GM12891 (cell line): ENCODE measurements at regions not wholly inside any gene's neighbourhood (a gene's known extent, or its start where the extent isn't known, plus 50 kb on each side); places are given as distances from the start of the nearest gene placed in this dataset.

Experiments used
- POLR2A ChIP-seq: IDR thresholded peaks from 2 replicates; pipeline ENCODE4 v1.6.1; 2011; ENCODE audit warnings: low read depth, low read length, control low read depth
- POLR2AphosphoS5 ChIP-seq: IDR thresholded peaks from 2 replicates; pipeline ENCODE4 v1.6.1; 2011; ENCODE audit warnings: low read depth, low read length, control low read depth
- POU2F2 ChIP-seq: IDR thresholded peaks from 2 replicates; pipeline ENCODE4 v1.6.1; 2011; ENCODE audit warnings: low read depth, mild to moderate bottlenecking, control low read depth, low read length, moderate library complexity
- SPI1 ChIP-seq: IDR thresholded peaks from 2 replicates; pipeline ENCODE4 v1.6.1; 2011; ENCODE audit warnings: low read depth, low read length, control low read depth
- TAF1 ChIP-seq: IDR thresholded peaks from 2 replicates; pipeline ENCODE4 v1.6.1; 2011; ENCODE audit warnings: low read depth, low read length, control low read depth

DNA sequence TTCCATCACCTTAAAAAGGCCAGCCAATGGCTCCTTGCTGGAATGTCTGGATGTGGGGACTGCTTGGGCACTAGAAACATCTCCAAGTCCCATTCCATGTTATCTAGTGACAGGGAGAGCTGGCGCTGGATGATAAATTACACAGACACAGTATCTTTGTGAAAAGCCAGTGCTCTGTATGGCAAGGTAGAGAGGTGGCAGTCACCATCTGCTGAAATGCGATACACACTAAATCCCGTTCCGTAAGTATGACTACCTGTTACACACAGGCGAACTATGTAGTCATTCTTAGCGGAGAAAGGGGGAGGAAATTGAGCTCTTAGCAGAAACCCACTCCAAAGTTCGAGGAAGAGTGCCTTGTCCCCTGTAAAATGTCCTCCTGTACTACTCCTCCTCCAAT is 81.0 kb upstream of the MYOCD start:
- TF ChIP-seq POLR2AphosphoS5 (no peak), TAF1 (no peak), POLR2A (no peak), SPI1 (no peak), POU2F2 (no peak)
